ENCODE measurements at regions not wholly inside any gene's neighbourhood (a gene's known extent, or its start where the extent isn't known, plus 50 kb on each side); places are given as distances from the start of the nearest gene placed in this dataset.

GRCh38 chr9:26375448-26375847 is 517.2 kb downstream of the CAAP1 start:
- no peak for DNase-seq (ENCODE audit: low read depth)
- TF ChIP-seq CTCF (IDR thresholded peaks at IDR 0.05; ENCODE audit: low read depth, low read length) (no peak), MYC (IDR thresholded peaks at IDR 0.05; ENCODE audit: low read depth, low read length) (no peak), MAX (IDR thresholded peaks at IDR 0.05; ENCODE audit: low read depth, low read length) (no peak), POLR2A (IDR thresholded peaks at IDR 0.05; ENCODE audit: extremely low read depth, insufficient read length) (no peak)
- H3K4me3 ChIP-seq (ENCODE audit: low read depth, low read length), result no peak overlapping the region

GRCh38 chr9:26373616-26374015 is 519.0 kb downstream of the CAAP1 start:
- H3K4me3 ChIP-seq (ENCODE audit: low read depth, low read length), result no peak overlapping the region
- TF ChIP-seq CTCF (IDR thresholded peaks at IDR 0.05; ENCODE audit: low read depth, low read length) (no peak), MYC (IDR thresholded peaks at IDR 0.05; ENCODE audit: low read depth, low read length) (no peak), POLR2A (IDR thresholded peaks at IDR 0.05; ENCODE audit: extremely low read depth, insufficient read length) (no peak), MAX (IDR thresholded peaks at IDR 0.05; ENCODE audit: low read depth, low read length) (no peak)

GRCh38 chr9:26371236-26371635 is 521.4 kb downstream of the CAAP1 start:
- DNase-seq (ENCODE audit: low read depth), result no peak
- H3K4me3 ChIP-seq (ENCODE audit: low read depth, low read length), result no peak overlapping the region
- no peak for TF ChIP-seq MYC (IDR thresholded peaks at IDR 0.05; ENCODE audit: low read depth, low read length)
- TF ChIP-seq POLR2A (IDR thresholded peaks at IDR 0.05; ENCODE audit: extremely low read depth, insufficient read length), result no peak
- no peak for TF ChIP-seq MAX (IDR thresholded peaks at IDR 0.05; ENCODE audit: low read depth, low read length)
- no peak for TF ChIP-seq CTCF (IDR thresholded peaks at IDR 0.05; ENCODE audit: low read depth, low read length)

More at GRCh38 chr9:26373616-26374015, 519.0 kb downstream of the CAAP1 start:
- DNase-seq (ENCODE audit: low read depth), result no peak

- H3K4me3 ChIP-seq (ENCODE audit: low read depth, low read length), result no peak overlapping the region
- TF ChIP-seq MYC (IDR thresholded peaks at IDR 0.05; ENCODE audit: low read depth, low read length) (no peak), CTCF (IDR thresholded peaks at IDR 0.05; ENCODE audit: low read depth, low read length) (no peak), POLR2A (IDR thresholded peaks at IDR 0.05; ENCODE audit: extremely low read depth, insufficient read length) (no peak), MAX (IDR thresholded peaks at IDR 0.05; ENCODE audit: low read depth, low read length) (no peak)
- no peak for DNase-seq (ENCODE audit: low read depth)
These were observed 523.5 kb downstream of the CAAP1 start for GRCh38 chr9:26369093-26369492.

- H3K4me3 ChIP-seq (ENCODE audit: low read depth, low read length), result no peak overlapping the region
- no peak for DNase-seq (ENCODE audit: low read depth)
- no peak for TF ChIP-seq MYC (IDR thresholded peaks at IDR 0.05; ENCODE audit: low read depth, low read length)
- no peak for TF ChIP-seq MAX (IDR thresholded peaks at IDR 0.05; ENCODE audit: low read depth, low read length)
- TF ChIP-seq POLR2A (IDR thresholded peaks at IDR 0.05; ENCODE audit: extremely low read depth, insufficient read length), result no peak
- no peak for TF ChIP-seq CTCF (IDR thresholded peaks at IDR 0.05; ENCODE audit: low read depth, low read length)
These were observed 524.4 kb downstream of the CAAP1 start for GRCh38 chr9:26368241-26368640.

- H3K4me3 ChIP-seq (ENCODE audit: low read depth, low read length), result no peak overlapping the region
- no peak for DNase-seq (ENCODE audit: low read depth)
- TF ChIP-seq MAX (IDR thresholded peaks at IDR 0.05; ENCODE audit: low read depth, low read length) (no peak), MYC (IDR thresholded peaks at IDR 0.05; ENCODE audit: low read depth, low read length) (no peak), CTCF (IDR thresholded peaks at IDR 0.05; ENCODE audit: low read depth, low read length) (no peak), POLR2A (IDR thresholded peaks at IDR 0.05; ENCODE audit: extremely low read depth, insufficient read length) (no peak)
These were observed 531.6 kb downstream of the CAAP1 start for GRCh38 chr9:26361010-26361409.
